ENCODE measurements at regions not wholly inside any gene's neighbourhood (a gene's known extent, or its start where the extent isn't known, plus 50 kb on each side); places are given as distances from the start of the nearest gene placed in this dataset.

DNA sequence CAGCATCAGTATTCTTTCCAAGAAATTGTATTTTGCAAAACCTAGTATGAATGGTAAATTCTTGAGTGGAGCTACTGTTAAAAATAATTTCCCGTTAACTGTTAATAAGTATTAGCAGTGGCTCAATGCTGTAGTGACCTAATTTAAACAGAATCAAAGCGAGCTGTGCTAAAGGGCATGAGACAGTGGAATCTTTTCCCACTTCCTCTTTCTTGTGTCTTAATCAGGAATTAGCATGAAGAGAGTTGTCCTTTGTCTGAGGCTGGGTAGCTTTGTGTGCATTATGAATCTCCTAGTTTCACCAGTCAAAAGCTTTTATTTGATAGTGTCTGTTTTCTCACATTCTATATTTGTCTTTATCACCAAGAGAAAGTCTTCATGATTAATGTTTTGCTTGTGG, 298.8 kb upstream of the GCFC2 start:
- TF ChIP-seq, protein P1, sequence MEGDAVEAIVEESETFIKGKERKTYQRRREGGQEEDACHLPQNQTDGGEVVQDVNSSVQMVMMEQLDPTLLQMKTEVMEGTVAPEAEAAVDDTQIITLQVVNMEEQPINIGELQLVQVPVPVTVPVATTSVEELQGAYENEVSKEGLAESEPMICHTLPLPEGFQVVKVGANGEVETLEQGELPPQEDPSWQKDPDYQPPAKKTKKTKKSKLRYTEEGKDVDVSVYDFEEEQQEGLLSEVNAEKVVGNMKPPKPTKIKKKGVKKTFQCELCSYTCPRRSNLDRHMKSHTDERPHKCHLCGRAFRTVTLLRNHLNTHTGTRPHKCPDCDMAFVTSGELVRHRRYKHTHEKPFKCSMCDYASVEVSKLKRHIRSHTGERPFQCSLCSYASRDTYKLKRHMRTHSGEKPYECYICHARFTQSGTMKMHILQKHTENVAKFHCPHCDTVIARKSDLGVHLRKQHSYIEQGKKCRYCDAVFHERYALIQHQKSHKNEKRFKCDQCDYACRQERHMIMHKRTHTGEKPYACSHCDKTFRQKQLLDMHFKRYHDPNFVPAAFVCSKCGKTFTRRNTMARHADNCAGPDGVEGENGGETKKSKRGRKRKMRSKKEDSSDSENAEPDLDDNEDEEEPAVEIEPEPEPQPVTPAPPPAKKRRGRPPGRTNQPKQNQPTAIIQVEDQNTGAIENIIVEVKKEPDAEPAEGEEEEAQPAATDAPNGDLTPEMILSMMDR (IDR thresholded peaks at IDR 0.05) = no peak
- no peak for TF ChIP-seq POLR2A (IDR thresholded peaks at IDR 0.05)
